Renal cortical epithelial cell (primary cell): ENCODE measurements at regions not wholly inside any gene's neighbourhood (a gene's known extent, or its start where the extent isn't known, plus 50 kb on each side); places are given as distances from the start of the nearest gene placed in this dataset.
A peak's percentile ranks its signal among the peaks of the same experiment; 100 is the strongest.

ENCODE experiments used
- DNase-seq: peaks from one replicate; pipeline ENCODE4 v3.0.0-alpha.2; 2011; ENCODE audit warnings: low read depth

DNA sequence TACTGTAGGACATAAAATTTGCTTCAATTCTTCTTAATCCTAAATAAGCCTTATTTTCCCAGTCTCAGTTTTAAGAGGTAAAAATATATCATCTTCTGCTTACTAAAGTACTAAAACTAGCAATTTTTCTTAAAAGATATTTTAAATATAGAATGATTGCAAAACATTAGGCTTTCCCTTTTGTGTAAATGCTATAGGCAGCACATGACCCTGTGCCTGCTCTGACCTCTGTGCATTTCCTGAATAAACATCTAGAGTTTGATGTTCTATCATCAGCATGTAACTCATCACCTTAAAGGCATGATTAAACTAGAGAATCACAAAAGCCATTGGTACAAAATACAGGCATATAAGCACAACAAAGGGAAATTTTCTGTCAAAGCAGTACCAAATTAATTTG, 422.7 kb downstream of the TFAP2B start:
- DNase-seq: no peak

- DNase-seq: no peak
Measured at GRCh38 chr6:51249798-51250197, 431.1 kb downstream of the TFAP2B start.

- no peak for DNase-seq
Measured at GRCh38 chr6:51250317-51250716, 431.6 kb downstream of the TFAP2B start.

- DNase-seq: no peak
Measured at GRCh38 chr6:51257938-51258337, 439.3 kb downstream of the TFAP2B start.

- DNase-seq: no peak
Measured at GRCh38 chr6:51260003-51260402, 441.3 kb downstream of the TFAP2B start.

GRCh38 chr6:51261691-51262090, 443.0 kb downstream of the TFAP2B start:
- no peak for DNase-seq

DNA sequence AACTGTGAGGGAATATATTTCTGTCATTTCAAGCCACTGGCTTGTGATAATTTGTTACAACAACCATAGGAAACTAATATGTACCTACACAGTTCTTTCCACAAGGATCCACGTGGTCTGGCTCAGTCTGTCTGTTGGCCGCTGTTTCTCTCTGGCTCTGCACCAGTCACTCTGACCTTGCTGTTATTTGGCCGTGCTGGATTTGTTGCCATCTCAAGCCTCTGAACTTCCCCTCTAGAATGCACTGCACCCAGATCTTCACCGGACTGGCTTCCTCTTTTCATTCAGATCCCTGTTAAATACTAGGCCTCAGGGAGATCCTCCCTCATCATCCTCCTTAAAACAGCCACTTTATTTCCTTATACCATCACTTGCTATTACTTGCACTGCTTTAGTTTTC, 446.8 kb downstream of the TFAP2B start:
- DNase-seq: no peak

GRCh38 chr6:51266604-51267003, 447.9 kb downstream of the TFAP2B start:
- DNase-seq: no peak

GRCh38 chr6:51268666-51269065, 450.0 kb downstream of the TFAP2B start:
- DNase-seq: no peak

DNA sequence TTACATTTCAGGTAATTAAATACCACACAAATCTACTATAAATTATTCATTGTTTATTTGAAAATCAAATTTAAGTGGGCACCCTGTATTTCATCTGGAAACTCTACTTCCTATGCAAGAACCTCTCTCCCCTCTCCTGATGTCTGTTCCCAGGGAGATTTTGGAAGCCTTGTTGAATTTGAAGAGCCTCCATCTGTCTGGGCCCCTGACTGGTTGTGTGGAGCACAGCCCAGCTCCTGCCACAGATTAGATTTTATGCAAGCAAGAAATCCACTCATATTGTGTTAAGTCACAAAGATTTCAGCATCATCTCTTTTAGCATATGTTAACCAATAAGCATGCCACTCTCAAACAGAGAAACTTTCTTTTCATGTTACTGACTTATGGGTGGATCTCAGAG, 451.2 kb downstream of the TFAP2B start:
- DNase-seq: no peak

GRCh38 chr6:51271615-51272014, 452.9 kb downstream of the TFAP2B start:
- DNase-seq: no peak

GRCh38 chr6:51273228-51273961, 454.7 kb downstream of the TFAP2B start:
- DNase-seq: no peak

DNA sequence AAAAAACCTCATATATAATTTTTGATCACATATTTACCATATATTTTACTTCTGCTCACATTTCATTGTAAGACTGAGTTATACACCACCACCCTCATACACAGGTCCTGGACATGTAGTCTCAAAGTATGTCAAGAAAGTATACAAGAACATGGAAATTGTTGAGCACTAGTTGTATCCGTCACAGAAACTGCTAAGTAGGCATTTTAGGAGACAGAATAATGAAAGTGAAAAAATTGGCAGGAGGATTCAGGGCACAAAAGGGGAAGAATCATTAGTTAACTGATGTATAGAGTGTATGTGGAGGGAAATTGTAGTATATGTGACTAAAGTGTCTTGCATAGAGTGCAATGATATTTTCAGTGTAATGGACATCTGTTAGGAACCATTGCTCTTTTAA, 458.8 kb downstream of the TFAP2B start:
- DNase-seq: no peak

DNA sequence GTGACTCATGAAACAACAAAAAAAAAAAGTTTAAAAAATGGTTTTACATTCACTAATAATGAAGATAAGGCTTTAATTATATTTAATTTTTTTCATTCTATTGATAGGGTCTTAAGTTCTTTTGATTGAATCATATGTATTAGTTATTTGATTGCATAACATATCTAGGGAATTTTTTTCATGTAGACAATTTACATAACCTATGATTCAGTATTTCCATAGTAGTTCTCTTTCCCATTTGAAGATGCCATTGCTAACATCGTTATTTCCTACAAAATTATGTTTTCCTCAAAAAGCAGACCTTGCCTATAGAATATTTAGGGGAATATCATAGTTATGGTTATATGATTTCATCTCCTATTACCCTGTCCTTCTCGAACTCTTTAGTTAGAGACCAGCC, 463.4 kb downstream of the TFAP2B start:
- DNase-seq: no peak

DNA sequence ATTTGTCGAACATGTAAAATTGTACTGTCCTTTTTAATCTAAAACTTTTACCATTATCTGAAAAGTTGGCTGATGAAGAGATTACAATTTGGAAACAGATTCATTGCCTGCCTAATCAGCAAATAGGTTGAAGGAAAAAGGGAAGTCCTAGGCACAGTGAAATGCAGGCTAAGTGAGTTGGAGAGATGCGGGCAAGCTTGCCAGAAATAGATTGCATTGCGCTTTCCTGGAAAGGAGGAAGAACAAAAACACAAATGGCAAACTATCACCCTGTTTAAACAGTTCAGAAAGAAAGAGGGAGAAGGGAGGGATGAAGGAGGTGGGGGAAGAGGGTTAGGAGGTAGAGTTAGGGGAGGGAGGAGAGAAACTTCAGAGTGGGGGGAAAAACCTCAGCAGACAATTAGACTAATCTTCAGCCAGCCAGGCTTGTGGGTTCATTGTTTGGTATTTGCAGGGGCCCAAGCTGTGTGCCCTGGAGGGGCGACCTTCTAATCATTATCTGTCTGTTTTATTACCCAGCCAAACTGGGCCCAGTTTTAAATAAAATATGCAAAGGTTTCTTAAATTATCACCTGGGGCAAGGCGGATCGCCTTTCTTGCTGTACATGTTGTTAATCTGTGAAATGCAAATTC, 465.2 kb downstream of the TFAP2B start:
- DNase-seq: no peak

DNA sequence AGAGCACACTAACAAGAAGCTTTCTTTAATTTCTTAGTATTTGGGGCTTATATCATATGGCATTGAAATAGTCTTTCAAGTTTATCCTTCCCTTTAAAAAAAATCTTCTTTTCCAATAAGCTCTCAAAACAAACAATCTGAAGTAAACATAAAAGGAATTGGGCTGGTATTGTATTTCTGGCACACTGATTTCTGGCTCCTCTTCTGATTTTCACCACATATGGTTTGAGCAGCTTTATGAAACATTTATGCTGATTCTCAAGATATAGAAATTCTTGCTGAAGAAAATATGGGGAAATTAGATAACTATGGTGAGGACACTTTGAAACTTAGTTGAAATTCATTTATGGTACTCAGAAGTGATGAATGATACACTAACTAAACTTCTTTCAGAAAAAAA, 467.2 kb downstream of the TFAP2B start:
- no peak for DNase-seq

GRCh38 chr6:51289041-51289440, 470.4 kb downstream of the TFAP2B start:
- peak; percentile 23 for DNase-seq

- DNase-seq: peak; percentile 59
Measured at GRCh38 chr6:51292659-51293058, 474.0 kb downstream of the TFAP2B start.

DNA sequence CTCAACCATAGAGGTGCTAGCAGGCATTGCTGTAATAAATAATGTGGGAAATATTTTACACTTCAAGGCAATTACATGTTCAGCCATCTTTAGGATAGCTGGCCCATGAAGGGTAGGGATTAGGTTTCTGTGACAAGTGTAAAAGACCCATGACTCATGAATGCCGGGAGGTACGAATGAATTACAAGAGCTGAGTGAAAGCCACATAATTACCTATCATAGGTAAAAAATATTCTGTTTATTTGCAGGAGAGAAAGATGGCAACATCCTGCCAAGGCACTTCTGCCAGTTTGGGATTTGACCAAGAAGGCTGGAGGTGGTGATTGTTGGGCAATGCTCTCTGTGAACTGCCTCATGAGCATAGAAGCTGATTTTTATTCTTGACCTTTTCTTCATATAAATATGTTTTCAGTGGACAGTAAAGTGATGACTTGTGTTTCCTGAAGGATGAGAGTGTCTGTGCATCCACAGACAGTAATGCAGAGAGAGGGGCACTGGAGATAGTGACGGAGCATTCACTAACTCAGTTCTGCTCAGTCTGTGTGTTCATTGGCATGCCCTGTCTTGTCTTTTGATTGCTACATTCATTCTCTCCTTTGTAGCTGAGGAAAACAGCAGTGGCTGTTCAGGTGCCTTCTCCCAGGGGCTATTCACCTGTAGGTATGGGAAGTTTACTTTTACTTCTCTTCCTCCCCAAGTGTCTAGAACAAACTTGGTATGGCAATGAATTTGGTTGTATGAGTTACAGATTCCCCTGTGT, 481.1 kb downstream of the TFAP2B start:
- DNase-seq: peak; percentile 66

DNA sequence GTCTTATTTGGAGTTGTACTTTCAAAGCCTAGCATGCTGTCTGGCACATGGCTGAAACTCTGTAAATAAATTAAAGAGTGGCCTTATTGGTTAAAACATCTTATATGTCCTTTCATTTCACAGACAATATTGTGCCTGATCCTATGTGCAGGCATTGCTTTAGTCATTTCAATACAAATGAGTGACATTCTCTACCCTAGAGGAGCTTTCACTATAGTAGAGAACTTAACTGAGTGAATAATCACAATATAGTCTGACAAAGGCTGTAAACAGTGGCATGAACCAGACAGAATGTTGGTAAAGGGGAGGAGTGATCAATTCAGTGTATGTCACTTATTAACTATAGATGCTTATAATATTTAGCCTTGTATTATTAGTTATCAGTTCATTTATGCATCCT, 481.8 kb downstream of the TFAP2B start:
- no peak for DNase-seq

- DNase-seq: peak; percentile 11
Measured at GRCh38 chr6:51301962-51302361, 483.3 kb downstream of the TFAP2B start.

DNA sequence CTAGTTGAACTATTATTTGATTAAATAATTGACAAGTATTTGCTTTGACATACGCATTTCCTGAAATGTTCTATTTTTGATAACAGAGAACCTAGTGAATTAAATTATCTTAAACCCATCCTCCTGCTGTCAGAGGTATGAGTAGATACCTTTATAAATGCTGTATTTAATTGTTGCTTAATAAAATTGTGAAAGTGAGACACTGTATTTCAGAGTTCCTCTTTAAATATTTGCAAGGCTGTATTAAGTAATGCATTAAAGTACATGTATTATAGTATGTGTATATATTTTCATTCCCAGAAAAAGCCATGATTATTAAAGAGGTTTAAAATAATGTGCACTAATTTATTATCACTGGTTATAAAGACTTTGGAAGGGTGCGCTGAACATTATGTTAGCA, 483.8 kb downstream of the TFAP2B start:
- no peak for DNase-seq

DNA sequence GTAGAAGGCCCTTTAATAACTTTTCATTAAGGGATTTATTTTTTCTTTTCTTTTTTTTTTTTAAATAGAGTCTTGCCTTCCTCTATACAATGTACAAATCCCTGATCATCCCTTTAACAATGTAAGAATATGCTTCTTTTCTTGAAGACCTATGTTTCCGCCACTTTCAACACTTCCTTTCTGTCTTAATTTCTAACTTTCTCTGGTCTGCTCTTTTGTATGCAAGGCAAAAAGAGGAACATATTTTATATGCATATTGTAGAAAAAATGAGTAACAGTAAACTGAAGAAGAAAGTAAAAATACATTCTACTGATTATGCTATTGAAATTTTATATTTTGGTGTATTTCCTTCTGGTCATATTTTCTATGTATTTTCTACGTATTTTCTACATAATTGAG, 484.7 kb downstream of the TFAP2B start:
- DNase-seq: no peak
